CD4-positive, alpha-beta T cell treated with Interleukin-2 at 100 ng/mL for 4 hours (primary cell): ENCODE measurements at regions not wholly inside any gene's neighbourhood (a gene's known extent, or its start where the extent isn't known, plus 50 kb on each side); places are given as distances from the start of the nearest gene placed in this dataset.

Experiments
- DNase-seq: peaks from one replicate; pipeline ENCODE4 v3.0.0-alpha.2; 2020; ENCODE audit warnings: low spot score

- no peak for DNase-seq
These were observed 96.9 kb upstream of the PFN2 start for GRCh38 chr3:150067561-150067960.

DNA sequence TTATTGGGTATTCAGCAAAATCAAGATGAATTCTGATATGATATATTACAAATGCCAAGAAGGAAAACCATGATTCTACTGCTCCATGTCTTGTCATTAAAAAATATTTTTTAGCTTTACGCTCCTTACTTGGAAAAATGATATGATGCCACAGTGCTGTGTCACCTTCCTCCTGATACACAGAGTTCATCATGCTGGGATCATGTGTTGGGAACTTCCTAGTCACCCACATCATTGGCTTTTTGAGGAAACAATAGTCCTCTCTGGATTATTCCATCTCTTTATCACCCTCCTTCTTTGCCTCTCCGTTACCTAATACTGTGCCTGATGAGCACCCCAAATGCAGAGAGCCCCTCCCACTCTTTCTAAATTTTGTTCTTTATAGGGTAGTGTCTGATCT lies 94.3 kb upstream of the PFN2 start:
- DNase-seq = no peak

- DNase-seq = no peak
These were observed 92.5 kb upstream of the PFN2 start for GRCh38 chr3:150063237-150063636.

DNA sequence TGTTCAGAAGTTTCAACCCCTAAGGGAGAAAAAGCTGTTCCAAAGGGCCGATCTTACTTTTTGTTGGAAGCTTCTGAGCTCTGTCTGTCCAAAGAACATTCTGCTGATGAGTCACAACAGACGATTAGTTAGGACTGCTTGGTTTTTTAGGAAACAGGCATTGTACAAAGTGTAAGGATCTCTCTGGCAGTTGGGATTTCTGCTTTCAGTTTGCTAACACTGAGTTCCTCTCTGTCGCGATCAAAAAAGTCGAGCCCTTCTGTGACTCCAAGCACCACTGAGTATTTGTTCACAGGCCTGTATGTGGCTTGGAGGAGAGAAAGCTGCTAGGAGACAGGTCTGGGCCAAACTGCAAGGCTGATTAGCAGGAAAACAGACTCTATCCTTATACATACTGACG lies 91.8 kb upstream of the PFN2 start:
- DNase-seq = no peak

DNA sequence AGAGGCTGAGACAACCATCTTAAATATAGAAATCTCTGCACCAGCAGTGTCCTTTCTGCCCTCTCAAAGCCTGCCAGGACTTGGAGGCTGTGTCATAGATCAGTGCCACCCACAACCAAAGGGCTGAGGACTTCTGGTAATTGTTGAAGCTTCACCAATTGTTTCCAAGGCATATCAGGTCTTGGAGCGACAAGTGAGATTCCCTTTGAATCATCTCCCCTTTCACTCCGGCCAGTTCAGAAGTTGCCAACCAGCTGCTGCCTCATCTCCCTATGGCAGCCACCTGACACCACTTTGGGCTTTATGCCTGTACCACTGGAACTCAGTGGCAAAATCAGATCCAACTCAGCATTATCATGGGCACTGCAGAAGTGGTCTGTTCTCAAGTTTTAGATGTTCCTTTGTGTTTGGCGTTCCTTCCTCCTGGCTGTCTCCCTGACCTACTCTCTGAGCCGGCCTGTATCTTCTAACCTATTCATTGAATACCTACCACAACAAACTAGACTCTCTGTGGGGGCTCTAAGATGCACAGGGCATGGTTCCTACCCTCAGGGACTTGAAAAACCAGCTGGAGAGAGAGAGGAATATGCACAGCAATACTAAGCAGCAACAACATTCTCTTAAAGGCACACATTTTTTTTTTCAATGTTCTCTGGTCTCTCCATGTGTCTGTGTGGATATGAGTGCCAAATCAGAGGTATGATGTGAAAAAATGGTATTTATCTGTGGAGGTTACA lies 90.8 kb upstream of the PFN2 start:
- DNase-seq = no peak

GRCh38 chr3:150059729-150060128 lies 89.0 kb upstream of the PFN2 start:
- DNase-seq = no peak

DNA sequence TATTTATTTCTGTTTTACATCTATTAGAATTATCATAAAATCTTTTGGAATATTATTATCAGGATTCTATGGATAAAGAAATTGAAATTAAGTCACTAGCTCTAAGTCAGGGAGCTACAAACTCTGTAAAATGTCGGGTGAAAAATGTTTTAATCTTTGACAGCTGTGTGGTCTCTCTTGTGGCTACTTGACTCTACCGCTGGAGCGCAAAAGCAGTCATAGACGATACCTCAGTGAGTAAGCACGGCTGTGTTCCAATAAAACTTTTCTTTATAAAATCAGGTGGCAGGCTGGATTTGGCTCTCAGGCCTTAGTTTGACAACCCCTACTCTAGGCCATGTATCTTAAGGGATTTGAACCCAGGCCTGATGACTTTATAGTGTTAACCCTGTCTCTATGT lies 88.5 kb upstream of the PFN2 start:
- no peak for DNase-seq

- no peak for DNase-seq
These were observed 86.5 kb upstream of the PFN2 start for GRCh38 chr3:150057227-150057626.

DNA sequence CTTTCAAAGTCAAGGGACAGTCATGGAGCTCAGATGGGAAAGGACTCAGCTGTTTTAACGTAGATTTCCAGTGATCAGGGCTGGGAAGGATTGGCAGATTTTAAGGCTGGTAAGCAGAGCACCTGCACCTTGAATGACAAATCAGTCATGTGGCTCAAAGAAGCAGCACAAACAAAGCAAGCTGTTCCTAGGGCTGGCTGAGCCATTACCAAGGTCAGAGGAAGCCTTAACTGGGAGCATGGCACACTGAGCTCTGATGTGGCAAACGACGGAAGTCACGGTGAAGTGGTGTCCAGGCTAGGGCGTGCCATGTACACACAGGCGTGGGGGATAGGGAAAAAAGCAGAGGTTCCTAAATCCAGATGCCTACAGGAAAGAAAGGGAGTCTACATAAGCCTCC lies 84.6 kb upstream of the PFN2 start:
- no peak for DNase-seq

DNA sequence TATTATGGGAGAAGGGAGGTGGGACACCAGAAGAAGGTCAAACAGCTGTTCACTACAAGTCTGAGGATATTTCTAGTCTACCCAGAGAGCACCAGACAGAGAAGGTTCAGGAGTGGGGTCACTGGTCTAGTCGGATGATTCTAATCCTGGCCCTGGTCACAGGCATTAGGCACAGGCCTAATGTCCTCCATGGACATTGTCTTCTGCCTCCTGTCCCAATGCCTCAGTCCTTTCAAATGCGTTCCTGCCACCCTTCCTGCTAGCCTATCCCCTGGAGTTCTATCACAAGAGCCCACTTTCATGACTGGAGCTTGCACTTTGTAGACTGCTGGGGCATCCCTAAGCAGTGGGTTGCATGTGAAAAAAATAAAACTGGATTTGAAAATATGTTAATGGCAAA lies 83.9 kb upstream of the PFN2 start:
- DNase-seq = no peak

DNA sequence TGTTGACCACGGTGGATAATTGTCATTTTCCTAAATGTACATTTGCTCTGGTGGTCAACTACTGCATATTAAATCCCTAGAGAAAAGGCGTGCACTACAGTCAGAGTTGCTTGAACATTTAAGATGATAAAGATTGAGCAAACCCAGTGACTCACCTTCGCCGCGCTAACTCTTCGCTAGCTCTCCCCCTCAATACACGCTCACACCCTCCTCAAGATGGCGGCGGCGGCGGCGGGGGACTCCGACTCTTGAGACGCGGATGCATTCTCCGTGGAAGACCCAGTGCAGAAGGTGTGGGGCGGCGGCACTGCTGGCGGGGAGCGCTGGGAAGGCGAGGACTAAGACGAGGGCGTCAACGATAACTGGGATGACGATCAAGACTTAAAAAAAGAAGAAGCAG lies 79.8 kb upstream of the PFN2 start:
- no peak for DNase-seq

DNA sequence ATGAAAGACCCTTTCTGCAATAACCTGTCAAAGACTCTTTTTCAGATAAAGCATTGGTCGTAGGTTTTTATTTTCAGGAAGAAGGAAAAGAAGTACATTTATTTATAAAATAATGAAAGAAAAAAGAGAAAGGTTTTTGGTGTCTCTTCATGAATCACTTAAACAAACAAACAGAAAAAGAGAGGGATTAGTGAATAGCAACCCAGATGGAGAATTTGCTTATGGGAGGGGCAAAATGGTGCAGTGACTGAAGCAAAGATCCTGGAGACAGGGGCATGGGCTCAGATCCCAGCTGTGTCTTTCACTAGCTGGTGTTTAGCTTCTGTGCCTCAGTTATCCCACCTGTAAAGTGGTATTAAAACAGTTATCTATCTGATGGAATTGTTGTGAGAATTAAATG lies 78.6 kb upstream of the PFN2 start:
- DNase-seq = no peak

DNA sequence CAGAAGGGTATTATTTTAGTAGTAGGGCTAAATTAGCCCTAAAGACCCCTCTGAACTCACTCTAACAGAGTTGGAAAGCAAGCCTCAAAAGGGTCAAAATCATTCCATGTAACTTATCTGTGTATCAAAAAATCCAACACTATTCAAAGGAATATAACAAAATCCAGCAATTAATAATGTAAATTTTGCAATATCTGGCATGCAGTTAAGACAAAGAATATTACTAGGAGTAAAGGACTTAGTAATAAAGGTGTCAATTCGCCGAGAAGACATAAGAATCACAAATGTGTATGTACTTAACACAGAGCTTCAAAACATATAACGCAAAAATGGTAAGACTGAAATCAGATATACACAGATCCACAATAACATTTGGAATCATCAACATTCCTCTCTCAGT lies 71.2 kb upstream of the PFN2 start:
- no peak for DNase-seq

DNA sequence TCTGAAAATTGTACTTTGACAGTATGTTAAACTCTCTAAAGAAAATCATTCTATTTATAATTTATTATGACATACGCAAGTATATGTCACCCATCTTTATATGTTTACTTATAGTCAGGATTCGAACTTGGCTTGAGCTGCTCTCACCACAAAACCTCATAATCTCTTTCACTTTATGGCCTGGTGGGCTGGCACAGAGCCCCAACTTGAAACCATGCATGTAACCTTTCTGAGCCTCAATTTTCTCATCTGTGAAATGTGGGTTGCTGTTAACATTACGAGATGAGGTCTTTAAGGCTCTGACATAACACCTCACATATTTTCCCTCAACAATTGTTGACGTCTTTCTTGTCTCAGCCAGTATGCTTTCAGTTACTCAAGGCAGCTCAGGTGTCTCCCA lies 69.4 kb upstream of the PFN2 start:
- DNase-seq = no peak

- DNase-seq = no peak
These were observed 68.1 kb upstream of the PFN2 start for GRCh38 chr3:150038830-150039229.

GRCh38 chr3:150036780-150037179 lies 66.1 kb upstream of the PFN2 start:
- DNase-seq = no peak

- DNase-seq = no peak
These were observed 65.4 kb upstream of the PFN2 start for GRCh38 chr3:150035910-150036612.

GRCh38 chr3:150035301-150035779 lies 64.6 kb upstream of the PFN2 start:
- no peak for DNase-seq

- DNase-seq = no peak
These were observed 63.0 kb upstream of the PFN2 start for GRCh38 chr3:150033721-150034120.

- no peak for DNase-seq
These were observed 60.1 kb upstream of the PFN2 start for GRCh38 chr3:150030841-150031240.

DNA sequence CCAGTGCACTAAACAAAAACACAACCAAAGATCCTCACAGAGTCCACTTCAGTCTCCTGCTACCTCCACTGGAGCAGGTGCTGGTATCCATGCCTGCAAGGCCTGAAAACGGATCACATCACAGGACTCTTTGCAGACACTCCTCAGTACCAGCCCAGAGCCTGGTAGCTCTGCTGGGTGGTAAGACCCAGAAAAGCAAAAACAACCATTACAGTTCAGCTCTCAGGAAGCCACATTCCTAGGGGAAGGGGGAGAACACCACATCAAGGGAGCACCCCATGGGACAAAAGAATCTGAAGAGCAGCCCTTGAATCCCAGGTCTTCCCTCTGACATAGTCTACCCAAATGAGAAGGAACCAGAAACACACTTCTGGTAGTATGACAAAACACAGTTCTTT lies 52.5 kb upstream of the PFN2 start:
- DNase-seq = no peak

GRCh38 chr3:150022381-150023238 lies 51.9 kb upstream of the PFN2 start:
- no peak for DNase-seq

DNA sequence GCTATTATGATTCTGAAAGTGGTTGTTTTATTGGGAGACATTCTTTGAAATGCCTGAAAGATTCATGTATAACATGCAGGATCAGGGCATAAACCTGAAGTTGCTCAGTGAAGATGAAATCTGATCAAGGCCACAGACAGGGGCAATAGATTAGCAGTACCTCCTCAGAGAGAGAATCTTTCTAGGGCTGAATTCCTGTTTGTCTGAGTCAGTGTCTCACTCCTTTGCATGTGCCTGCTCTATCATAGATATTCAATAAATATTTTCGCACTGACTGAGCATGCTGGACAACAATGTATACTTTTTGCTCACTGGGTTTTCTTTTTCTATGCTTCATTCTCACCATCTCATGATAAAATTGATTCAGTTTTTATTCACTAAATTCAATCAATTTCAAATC lies 49.8 kb upstream of the PFN2 start:
- no peak for DNase-seq
